Endothelial cell (in vitro differentiated cells): ENCODE measurements at regions not wholly inside any gene's neighbourhood (a gene's known extent, or its start where the extent isn't known, plus 50 kb on each side); places are given as distances from the start of the nearest gene placed in this dataset.

ENCODE experiments used
- DNase-seq: peaks from one replicate; pipeline ENCODE4 v3.0.0; 2021; ENCODE audit warnings: low spot score
- H3K27ac Mint-ChIP-seq: one replicate; pipeline ENCODE4 v1.8.0; 2021; ENCODE audit warnings: mixed read lengths, inconsistent platforms; ENCODE audit not compliant: unreplicated experiment
- H3K27me3 Mint-ChIP-seq: one replicate; pipeline ENCODE4 v1.8.0; 2021; ENCODE audit warnings: mild to moderate bottlenecking, moderate library complexity, mixed read lengths, inconsistent platforms; ENCODE audit not compliant: unreplicated experiment
- H3K36me3 Mint-ChIP-seq: one replicate; pipeline ENCODE4 v1.8.0; 2021; ENCODE audit warnings: mild to moderate bottlenecking, low read depth, mixed read lengths, inconsistent platforms; ENCODE audit not compliant: unreplicated experiment
- H3K4me1 Mint-ChIP-seq: one replicate; pipeline ENCODE4 v1.8.0; 2021; ENCODE audit warnings: mild to moderate bottlenecking, mixed read lengths, inconsistent platforms; ENCODE audit not compliant: unreplicated experiment
- H3K4me3 Mint-ChIP-seq: one replicate; pipeline ENCODE4 v1.8.0; 2021; ENCODE audit warnings: mild to moderate bottlenecking, mixed read lengths, inconsistent platforms; ENCODE audit not compliant: unreplicated experiment
- H3K9me3 Mint-ChIP-seq: one replicate; pipeline ENCODE4 v1.8.0; 2021; ENCODE audit warnings: mixed read lengths, inconsistent platforms; ENCODE audit not compliant: unreplicated experiment
- TF ChIP-seq, protein P1 (sequence below): fragments of 200-600 bp; sonication (generic); IDR thresholded peaks from one replicate; pipeline ENCODE4 v1.5.0; 2021; ENCODE audit warnings: antibody characterized with exemption; ENCODE audit not compliant: unreplicated experiment

GRCh38 chr4:187826725-187827124 lies 168.8 kb upstream of the ZFP42 start:
- peaks cover 4% of the 10 kb centered on the region for H3K27me3 Mint-ChIP-seq
- no peak overlapping the region for H3K4me3 Mint-ChIP-seq
- no peak for DNase-seq
- H3K4me1 Mint-ChIP-seq: peaks cover 2% of the 10 kb centered on the region
- H3K27ac Mint-ChIP-seq: no peak overlapping the region
- TF ChIP-seq, protein P1, sequence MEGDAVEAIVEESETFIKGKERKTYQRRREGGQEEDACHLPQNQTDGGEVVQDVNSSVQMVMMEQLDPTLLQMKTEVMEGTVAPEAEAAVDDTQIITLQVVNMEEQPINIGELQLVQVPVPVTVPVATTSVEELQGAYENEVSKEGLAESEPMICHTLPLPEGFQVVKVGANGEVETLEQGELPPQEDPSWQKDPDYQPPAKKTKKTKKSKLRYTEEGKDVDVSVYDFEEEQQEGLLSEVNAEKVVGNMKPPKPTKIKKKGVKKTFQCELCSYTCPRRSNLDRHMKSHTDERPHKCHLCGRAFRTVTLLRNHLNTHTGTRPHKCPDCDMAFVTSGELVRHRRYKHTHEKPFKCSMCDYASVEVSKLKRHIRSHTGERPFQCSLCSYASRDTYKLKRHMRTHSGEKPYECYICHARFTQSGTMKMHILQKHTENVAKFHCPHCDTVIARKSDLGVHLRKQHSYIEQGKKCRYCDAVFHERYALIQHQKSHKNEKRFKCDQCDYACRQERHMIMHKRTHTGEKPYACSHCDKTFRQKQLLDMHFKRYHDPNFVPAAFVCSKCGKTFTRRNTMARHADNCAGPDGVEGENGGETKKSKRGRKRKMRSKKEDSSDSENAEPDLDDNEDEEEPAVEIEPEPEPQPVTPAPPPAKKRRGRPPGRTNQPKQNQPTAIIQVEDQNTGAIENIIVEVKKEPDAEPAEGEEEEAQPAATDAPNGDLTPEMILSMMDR: no peak
- no peaks in the 10 kb centered on the region for H3K9me3 Mint-ChIP-seq
- H3K36me3 Mint-ChIP-seq: no peaks in the 10 kb centered on the region

- Mint-ChIP-seq H3K36me3 (no peaks in the 10 kb centered on the region), H3K27me3 (peaks cover 4% of the 10 kb centered on the region), H3K4me1 (peaks cover 2% of the 10 kb centered on the region), H3K27ac (no peak overlapping the region), H3K9me3 (no peaks in the 10 kb centered on the region), H3K4me3 (no peak overlapping the region)
- TF ChIP-seq, protein P1: no peak
- no peak for DNase-seq
Measured at GRCh38 chr4:187827631-187828030, 167.9 kb upstream of the ZFP42 start.

DNA sequence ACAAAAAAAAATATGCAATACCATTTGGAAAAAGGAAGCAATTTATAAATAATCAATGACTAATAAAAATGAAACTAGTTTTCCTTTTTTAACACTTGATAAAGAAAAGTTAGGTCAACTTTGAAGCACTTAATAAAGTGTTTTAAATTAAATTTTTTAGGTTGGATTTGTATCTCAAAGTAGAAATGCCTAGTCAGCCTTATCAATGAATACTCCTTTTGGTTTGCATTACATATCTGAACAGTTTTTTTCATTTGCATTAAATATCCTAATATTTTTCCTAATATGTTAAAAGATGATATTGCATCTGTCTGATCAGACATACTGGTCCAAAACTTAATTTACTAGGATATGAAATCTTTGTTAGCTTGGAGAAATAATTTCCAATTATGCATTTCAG lies 155.8 kb upstream of the ZFP42 start:
- H3K4me1 Mint-ChIP-seq: no peaks in the 10 kb centered on the region

DNA sequence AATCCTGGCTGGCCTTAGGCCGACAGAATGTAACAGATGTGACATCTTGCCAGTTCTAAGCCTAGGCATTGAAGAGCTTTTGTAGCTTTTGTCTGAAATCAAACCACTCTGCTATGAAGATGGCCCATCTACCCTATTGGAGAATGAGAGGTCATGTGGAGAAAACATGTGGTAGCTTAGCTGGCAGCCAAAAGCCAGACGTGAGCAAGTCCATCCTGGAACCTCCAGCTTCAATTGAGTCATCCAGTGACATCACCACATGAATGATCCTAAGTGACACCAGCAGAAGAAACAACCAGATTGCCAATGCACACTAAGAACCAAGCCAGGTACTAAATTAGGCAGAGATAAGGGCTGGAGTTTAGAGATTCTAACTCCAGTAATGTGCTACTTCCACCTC lies 154.8 kb upstream of the ZFP42 start:
- Mint-ChIP-seq H3K9me3 (no peaks in the 10 kb centered on the region), H3K36me3 (no peaks in the 10 kb centered on the region), H3K4me3 (no peak overlapping the region), H3K27me3 (peaks cover 5% of the 10 kb centered on the region), H3K27ac (no peak overlapping the region), H3K4me1 (no peaks in the 10 kb centered on the region)
- DNase-seq: no peak
- TF ChIP-seq, protein P1: no peak

More for the DNA sequence above, 155.8 kb upstream of the ZFP42 start:
- Mint-ChIP-seq H3K36me3 (no peaks in the 10 kb centered on the region), H3K27me3 (no peaks in the 10 kb centered on the region), H3K9me3 (no peaks in the 10 kb centered on the region), H3K27ac (no peak overlapping the region), H3K4me3 (no peak overlapping the region)
- TF ChIP-seq, protein P1: no peak
- DNase-seq: no peak

GRCh38 chr4:187849556-187850225 lies 145.9 kb upstream of the ZFP42 start:
- TF ChIP-seq, protein P1: no peak

More at GRCh38 chr4:187849556-187850225, 145.9 kb upstream of the ZFP42 start:
- Mint-ChIP-seq H3K27me3 (peaks cover 6% of the 10 kb centered on the region), H3K4me1 (no peaks in the 10 kb centered on the region), H3K36me3 (no peaks in the 10 kb centered on the region), H3K27ac (no peak overlapping the region), H3K4me3 (no peak overlapping the region), H3K9me3 (no peaks in the 10 kb centered on the region)
- no peak for DNase-seq
